ENCODE measurements at regions not wholly inside any gene's neighbourhood (a gene's known extent, or its start where the extent isn't known, plus 50 kb on each side); places are given as distances from the start of the nearest gene placed in this dataset.

DNA sequence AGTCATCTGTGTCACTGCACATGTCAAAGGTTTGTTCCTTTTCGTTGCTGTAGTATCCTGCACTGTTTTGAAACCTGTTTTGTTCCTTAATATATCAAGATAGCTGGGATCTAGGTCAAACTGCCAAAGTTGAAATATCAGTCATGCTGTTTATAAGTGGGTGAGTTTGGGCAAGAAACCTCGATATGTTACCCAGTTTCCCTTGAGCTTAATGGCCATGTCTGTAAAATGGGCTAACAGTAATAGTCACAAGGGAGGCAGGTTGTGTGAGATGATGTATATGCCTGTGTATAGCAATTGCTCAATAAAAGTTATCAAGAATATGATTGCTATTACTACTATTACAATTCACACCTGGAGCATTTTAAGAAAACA, 57.1 kb downstream of the BHLHE40 start:
- TF ChIP-seq, protein P1, sequence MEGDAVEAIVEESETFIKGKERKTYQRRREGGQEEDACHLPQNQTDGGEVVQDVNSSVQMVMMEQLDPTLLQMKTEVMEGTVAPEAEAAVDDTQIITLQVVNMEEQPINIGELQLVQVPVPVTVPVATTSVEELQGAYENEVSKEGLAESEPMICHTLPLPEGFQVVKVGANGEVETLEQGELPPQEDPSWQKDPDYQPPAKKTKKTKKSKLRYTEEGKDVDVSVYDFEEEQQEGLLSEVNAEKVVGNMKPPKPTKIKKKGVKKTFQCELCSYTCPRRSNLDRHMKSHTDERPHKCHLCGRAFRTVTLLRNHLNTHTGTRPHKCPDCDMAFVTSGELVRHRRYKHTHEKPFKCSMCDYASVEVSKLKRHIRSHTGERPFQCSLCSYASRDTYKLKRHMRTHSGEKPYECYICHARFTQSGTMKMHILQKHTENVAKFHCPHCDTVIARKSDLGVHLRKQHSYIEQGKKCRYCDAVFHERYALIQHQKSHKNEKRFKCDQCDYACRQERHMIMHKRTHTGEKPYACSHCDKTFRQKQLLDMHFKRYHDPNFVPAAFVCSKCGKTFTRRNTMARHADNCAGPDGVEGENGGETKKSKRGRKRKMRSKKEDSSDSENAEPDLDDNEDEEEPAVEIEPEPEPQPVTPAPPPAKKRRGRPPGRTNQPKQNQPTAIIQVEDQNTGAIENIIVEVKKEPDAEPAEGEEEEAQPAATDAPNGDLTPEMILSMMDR (conservative IDR thresholded peaks at IDR 0.05; ENCODE audit: low read length) = no peak
- TF ChIP-seq EZH2phosphoT487 (IDR thresholded peaks at IDR 0.05; ENCODE audit: borderline replicate concordance) = no peak

All from Loucy (cell line).